ENCODE measurements at regions not wholly inside any gene's neighbourhood (a gene's known extent, or its start where the extent isn't known, plus 50 kb on each side); places are given as distances from the start of the nearest gene placed in this dataset.

GRCh38 chr12:115103884-115104883 lies 420.2 kb upstream of the TBX3 start:
- no peak for TF ChIP-seq CTCF (IDR thresholded peaks at IDR 0.05; ENCODE audit: control insufficient read depth, extremely low read depth, insufficient read depth)
- peak; percentile 63 for DNase-seq (ENCODE audit: low read depth)
- no peak overlapping the region for H3K4me3 ChIP-seq (ENCODE audit: low read depth, low read length)

- H3K4me3 ChIP-seq (ENCODE audit: low read depth, low read length) = no peak overlapping the region
- DNase-seq (ENCODE audit: low read depth) = no peak
- TF ChIP-seq CTCF (IDR thresholded peaks at IDR 0.05; ENCODE audit: control insufficient read depth, extremely low read depth, insufficient read depth) = no peak
Measured at GRCh38 chr12:115102450-115102849, 418.5 kb upstream of the TBX3 start.

- no peak for TF ChIP-seq CTCF (IDR thresholded peaks at IDR 0.05; ENCODE audit: control insufficient read depth, extremely low read depth, insufficient read depth)
- no peak overlapping the region for H3K4me3 ChIP-seq (ENCODE audit: low read depth, low read length)
- DNase-seq (ENCODE audit: low read depth) = no peak
Measured at GRCh38 chr12:115101520-115101919, 417.5 kb upstream of the TBX3 start.

GRCh38 chr12:115097416-115097815 lies 413.4 kb upstream of the TBX3 start:
- DNase-seq (ENCODE audit: low read depth) = no peak
- no peak overlapping the region for H3K4me3 ChIP-seq (ENCODE audit: low read depth, low read length)
- no peak for TF ChIP-seq CTCF (IDR thresholded peaks at IDR 0.05; ENCODE audit: control insufficient read depth, extremely low read depth, insufficient read depth)

GRCh38 chr12:115096588-115097397 lies 412.8 kb upstream of the TBX3 start:
- no peak overlapping the region for H3K4me3 ChIP-seq (ENCODE audit: low read depth, low read length)
- no peak for DNase-seq (ENCODE audit: low read depth)
- TF ChIP-seq CTCF (IDR thresholded peaks at IDR 0.05; ENCODE audit: control insufficient read depth, extremely low read depth, insufficient read depth) = no peak

GRCh38 chr12:115095073-115095748 lies 411.2 kb upstream of the TBX3 start:
- no peak overlapping the region for H3K4me3 ChIP-seq (ENCODE audit: low read depth, low read length)
- DNase-seq (ENCODE audit: low read depth) = no peak

More at GRCh38 chr12:115095073-115095748, 411.2 kb upstream of the TBX3 start:
- no peak for TF ChIP-seq CTCF (IDR thresholded peaks at IDR 0.05; ENCODE audit: control insufficient read depth, extremely low read depth, insufficient read depth)
